Duodenal mucosa (tissue), 2 donors: ENCODE measurements at regions not wholly inside any gene's neighbourhood (a gene's known extent, or its start where the extent isn't known, plus 50 kb on each side); places are given as distances from the start of the nearest gene placed in this dataset.

ENCODE experiments used
- H3K27ac ChIP-seq: one replicate; pipeline ENCODE4 v1.7.0; 2013; ENCODE audit warnings: low read depth, low read length
- H3K27me3 ChIP-seq, 2 donors: one replicate each; pipeline ENCODE4 v1.7.0; 2013; ENCODE audit warnings: low read length in 2 of 2, control low read depth in 1 of 2; ENCODE audit not compliant: insufficient read depth in 2 of 2, control insufficient read depth in 1 of 2
- H3K36me3 ChIP-seq, 2 donors: one replicate each; pipeline ENCODE4 v1.7.0; 2013; ENCODE audit warnings: low read length in 2 of 2, control low read depth in 1 of 2; ENCODE audit not compliant: insufficient read depth in 2 of 2, control insufficient read depth in 1 of 2
- H3K4me1 ChIP-seq, 2 donors: one replicate each; pipeline ENCODE4 v1.7.0; 2013; ENCODE audit warnings: low read length in 2 of 2, control low read depth in 1 of 2; ENCODE audit not compliant: insufficient read depth in 2 of 2, control insufficient read depth in 1 of 2
- H3K4me3 ChIP-seq, 2 donors: one replicate each; pipeline ENCODE4 v1.7.0; 2013; ENCODE audit warnings: low read length in 2 of 2, low read depth in 1 of 2
- H3K9ac ChIP-seq, 2 donors: one replicate each; pipeline ENCODE4 v1.7.0; 2013; ENCODE audit warnings: low read length in 2 of 2, low read depth in 1 of 2
- H3K9me3 ChIP-seq, 2 donors: one replicate each; pipeline ENCODE4 v1.7.0; 2013; ENCODE audit warnings: low read length in 2 of 2, control low read depth in 1 of 2; ENCODE audit not compliant: control insufficient read depth in 1 of 2

DNA sequence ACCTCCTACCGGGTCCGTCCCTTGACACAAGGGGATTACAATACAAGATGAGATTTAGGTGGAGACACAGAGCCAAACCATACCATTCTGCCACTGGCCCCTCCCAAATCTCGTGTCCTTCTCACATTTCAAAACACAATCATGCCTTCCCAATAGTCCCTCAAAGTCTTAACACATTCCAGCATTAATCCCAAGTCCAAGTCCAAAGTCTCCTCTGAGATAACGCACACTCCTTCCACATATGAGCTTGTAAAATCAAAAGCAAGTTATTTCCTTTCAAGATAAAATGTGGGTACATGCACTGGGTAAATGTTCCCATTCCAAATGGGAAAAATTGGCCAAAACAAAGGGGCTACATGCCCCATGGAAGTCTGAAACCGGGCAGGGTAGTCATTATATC lies 463.9 kb upstream of the CDH9 start:
- H3K9me3 ChIP-seq: peaks cover 1 to 8% of the 10 kb centered on the region in 2 donors
- H3K27ac ChIP-seq: no peak overlapping the region
- no peaks in the 10 kb centered on the region for H3K36me3 ChIP-seq
- no peak overlapping the region for H3K4me3 ChIP-seq
- H3K9ac ChIP-seq: no peak overlapping the region
- no peaks in the 10 kb centered on the region for H3K4me1 ChIP-seq
- no peaks in the 10 kb centered on the region for H3K27me3 ChIP-seq

DNA sequence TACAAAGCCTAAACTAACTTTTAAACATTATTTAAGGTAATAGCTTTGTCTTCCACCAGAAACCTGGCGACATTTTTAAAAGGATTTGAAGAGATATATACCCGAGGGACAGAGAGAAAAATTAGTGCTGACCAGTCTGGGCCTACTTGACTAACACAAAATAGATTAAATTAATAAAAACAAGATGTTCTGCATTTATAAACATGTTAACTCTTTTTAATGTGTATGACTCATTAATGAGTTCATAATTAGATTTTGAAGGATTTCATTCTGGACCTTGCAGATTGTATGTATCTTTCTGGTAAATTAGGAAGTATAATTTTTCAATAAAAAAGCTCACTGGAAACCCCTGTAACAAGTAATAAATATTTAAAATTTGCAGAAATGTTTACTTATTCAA lies 459.1 kb upstream of the CDH9 start:
- Histone ChIP-seq H3K36me3 (no peaks in the 10 kb centered on the region), H3K9ac (no peak overlapping the region), H3K9me3 (peaks cover 0 to 13% of the 10 kb centered on the region in 2 donors), H3K27me3 (no peaks in the 10 kb centered on the region), H3K27ac (no peak overlapping the region), H3K4me1 (no peaks in the 10 kb centered on the region), H3K4me3 (no peak overlapping the region)

DNA sequence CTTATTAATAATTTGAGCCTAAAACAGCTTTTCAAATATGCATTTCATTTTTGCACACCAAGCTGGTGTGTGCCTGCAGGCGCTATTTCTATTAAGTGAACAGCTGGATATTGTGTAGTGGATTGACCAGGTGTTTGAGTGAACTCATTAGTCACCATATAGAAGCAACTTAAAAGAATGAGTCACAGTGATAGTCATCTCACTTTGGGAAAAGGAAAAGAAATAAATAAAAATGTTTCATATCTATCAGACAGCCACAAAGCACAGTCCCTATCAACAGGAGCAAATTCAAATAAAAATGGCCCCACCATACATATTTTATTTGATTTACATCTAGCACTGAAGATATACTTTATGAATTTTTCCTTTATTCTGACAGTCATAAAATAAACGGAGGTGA lies 456.5 kb upstream of the CDH9 start:
- Histone ChIP-seq H3K36me3 (no peaks in the 10 kb centered on the region), H3K9me3 (peaks cover 0 to 16% of the 10 kb centered on the region in 2 donors), H3K4me3 (no peak overlapping the region), H3K27ac (no peak overlapping the region), H3K4me1 (no peaks in the 10 kb centered on the region), H3K27me3 (no peaks in the 10 kb centered on the region), H3K9ac (no peak overlapping the region)

DNA sequence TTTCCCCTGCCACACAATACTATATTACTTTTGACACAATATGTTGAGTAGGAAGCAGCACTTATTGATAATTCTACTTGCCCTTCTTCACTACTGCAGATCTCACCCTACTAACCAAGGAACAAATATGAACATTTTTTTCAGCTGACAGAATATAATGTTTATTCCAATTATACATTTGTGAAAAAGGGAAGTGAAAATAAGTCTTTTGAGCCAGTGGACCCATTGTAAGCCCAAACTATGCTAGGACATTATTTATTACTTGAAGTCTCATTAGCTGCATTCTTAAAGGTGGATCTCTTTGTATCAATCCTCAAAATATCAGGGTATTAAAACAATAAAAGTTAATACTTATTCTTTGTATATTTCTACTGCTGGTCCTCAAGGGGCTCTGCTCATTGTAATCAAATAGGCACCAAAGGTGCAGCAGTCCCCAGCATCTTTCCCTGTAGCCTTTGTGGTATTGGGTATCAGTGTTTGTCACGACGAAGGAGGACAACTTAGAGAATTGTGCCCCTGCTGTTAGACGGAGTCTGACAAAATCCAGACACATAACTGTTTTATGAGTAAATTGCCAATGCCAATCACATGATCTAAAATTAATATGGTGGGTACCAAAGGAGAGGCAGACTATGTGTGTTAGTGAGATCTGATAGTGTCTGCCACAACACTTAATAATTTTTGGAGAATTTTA lies 453.5 kb upstream of the CDH9 start:
- no peak overlapping the region for H3K9ac ChIP-seq
- H3K27ac ChIP-seq: no peak overlapping the region
- no peaks in the 10 kb centered on the region for H3K36me3 ChIP-seq
- H3K4me3 ChIP-seq: no peak overlapping the region
- H3K4me1 ChIP-seq: no peaks in the 10 kb centered on the region
- H3K27me3 ChIP-seq: no peaks in the 10 kb centered on the region
- peaks cover 0 to 12% of the 10 kb centered on the region in 2 donors for H3K9me3 ChIP-seq

DNA sequence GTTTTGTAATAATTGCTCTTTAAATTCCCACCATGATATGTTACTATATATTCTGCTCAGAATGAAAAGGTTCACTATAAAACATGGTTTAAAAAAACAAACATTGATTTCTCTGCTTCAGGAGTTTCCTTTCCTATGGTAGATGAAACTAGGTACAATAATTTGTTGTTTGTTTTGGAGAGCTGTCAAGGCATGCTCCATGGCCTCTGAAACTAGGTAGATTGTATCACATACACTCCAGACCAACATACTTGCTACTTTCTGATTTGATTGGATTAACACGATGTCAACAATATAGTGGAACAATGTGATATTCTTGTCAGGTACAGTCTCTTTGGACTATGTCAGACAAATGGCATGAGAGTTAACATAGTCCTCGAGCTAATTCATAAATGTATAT lies 452.7 kb upstream of the CDH9 start:
- Histone ChIP-seq H3K4me1 (no peaks in the 10 kb centered on the region), H3K4me3 (no peak overlapping the region), H3K9ac (no peak overlapping the region), H3K27me3 (no peaks in the 10 kb centered on the region), H3K36me3 (no peaks in the 10 kb centered on the region), H3K27ac (no peak overlapping the region), H3K9me3 (peaks cover 0 to 20% of the 10 kb centered on the region in 2 donors)

DNA sequence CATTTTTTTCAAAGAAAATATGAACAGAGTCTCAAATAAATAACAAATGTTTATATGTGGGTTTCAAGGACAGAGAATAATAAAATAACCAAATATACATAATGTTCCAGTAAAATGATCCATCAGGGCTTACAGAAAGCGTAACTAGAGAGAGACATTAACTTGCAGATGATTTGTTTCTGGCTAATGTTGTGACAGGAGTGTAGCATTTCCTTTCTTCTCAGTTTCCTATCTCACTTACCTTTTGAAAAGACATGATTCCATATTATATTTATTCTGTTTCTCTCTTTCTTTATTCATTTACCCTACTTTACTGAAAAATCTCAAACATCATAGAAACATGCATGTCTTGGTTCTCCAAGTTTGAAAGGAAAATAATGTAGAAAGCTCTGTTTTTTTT lies 451.3 kb upstream of the CDH9 start:
- no peak overlapping the region for H3K27ac ChIP-seq
- no peaks in the 10 kb centered on the region for H3K36me3 ChIP-seq
- H3K4me3 ChIP-seq: no peak overlapping the region
- H3K4me1 ChIP-seq: no peaks in the 10 kb centered on the region
- peaks cover 0 to 13% of the 10 kb centered on the region in 2 donors for H3K9me3 ChIP-seq
- H3K27me3 ChIP-seq: no peaks in the 10 kb centered on the region
- H3K9ac ChIP-seq: no peak overlapping the region

DNA sequence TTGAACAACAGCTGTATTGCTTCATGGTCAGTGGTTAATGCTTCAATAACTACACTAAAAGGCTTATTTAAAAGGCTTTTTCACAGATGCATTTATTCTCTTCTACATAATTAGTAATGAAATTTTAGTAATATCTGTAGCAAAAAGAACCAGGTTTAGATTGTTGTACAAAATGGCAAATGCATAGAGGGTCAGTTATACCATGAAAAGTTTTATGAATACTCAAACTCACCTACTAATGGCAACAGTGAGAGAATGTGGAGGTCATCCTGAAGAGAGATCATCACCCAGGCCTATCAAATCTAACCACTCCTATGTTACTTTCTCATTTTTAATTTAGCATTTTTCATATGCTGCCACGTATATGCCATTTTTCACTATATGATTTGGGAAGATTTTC lies 444.3 kb upstream of the CDH9 start:
- Histone ChIP-seq H3K36me3 (no peaks in the 10 kb centered on the region), H3K4me3 (no peak overlapping the region), H3K4me1 (no peaks in the 10 kb centered on the region), H3K9me3 (peaks cover 4 to 16% of the 10 kb centered on the region in 2 donors), H3K9ac (no peak overlapping the region), H3K27me3 (no peaks in the 10 kb centered on the region), H3K27ac (no peak overlapping the region)

DNA sequence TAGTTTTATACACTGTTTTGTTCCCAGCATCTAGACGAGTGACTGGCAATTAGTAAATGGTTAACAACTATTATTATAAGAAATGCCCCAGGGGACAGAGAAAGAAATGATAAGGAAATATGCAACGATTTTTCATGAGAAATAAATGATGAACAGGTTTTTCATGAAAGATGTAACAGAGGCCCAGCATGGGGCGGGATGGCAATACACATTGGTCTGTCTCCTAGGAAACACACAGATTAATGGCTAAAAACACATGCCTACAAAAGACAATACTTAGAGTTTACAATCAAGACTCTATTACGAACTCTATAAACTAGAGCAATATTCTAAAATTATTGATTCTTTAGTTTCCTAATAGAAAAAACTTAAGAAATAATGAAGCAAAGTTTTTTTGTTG lies 441.5 kb upstream of the CDH9 start:
- Histone ChIP-seq H3K27me3 (no peaks in the 10 kb centered on the region), H3K4me3 (no peak overlapping the region), H3K36me3 (no peaks in the 10 kb centered on the region), H3K9me3 (peaks cover 12 to 27% of the 10 kb centered on the region in 2 donors), H3K4me1 (no peaks in the 10 kb centered on the region), H3K27ac (no peak overlapping the region), H3K9ac (no peak overlapping the region)

DNA sequence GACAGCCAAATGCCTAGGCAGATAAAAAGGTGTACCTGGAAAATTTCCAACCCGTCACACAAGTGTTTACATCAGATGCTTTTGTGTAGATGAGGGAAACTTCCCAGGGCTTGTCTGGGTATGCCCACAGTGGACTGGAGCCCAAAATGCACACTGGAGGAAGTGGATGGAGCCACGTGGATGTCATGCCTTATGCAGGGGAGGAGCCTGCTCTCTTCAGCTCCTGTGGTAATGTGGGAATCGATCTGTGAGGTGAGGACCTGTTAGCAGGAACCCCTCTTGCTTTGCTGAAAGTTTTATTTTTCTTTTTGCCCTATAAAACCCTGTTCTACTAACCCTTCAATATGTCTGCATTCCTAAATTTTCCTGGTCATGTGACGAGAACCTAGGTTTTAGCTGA lies 439.2 kb upstream of the CDH9 start:
- Histone ChIP-seq H3K4me1 (no peaks in the 10 kb centered on the region), H3K27ac (no peak overlapping the region), H3K9ac (no peak overlapping the region), H3K27me3 (no peaks in the 10 kb centered on the region), H3K4me3 (no peak overlapping the region), H3K36me3 (no peaks in the 10 kb centered on the region), H3K9me3 (peaks cover 12 to 21% of the 10 kb centered on the region in 2 donors)

DNA sequence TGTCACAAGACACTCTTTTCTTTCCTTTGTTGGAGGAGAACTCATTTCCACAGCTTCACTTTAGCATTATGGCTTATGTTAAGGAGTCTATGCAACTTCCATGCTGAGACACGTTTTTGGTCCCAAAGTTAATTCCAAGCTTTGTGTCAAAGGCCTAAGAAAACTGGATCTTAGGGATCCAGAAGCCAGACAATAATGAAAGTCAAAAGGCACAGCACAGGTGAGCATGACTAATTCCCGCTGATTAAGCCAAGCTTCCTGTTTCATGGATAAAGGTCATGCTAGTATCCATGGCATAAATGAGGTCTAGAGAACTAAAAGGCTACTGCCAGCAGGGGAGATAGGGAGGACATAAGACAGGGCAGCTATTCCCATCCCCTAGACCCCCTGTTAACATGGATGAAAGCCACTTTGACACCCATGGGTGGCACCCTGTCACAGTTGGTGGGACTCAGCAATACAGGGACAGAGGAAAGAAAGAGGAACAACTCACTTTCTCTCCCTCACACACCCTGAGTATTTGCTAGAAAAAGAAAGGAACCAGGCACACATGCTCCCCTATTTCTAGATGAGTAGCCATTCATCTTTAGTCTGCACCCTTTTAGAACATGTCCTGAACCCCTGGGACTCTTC lies 438.1 kb upstream of the CDH9 start:
- H3K9me3 ChIP-seq: peaks cover 12 to 21% of the 10 kb centered on the region in 2 donors
- no peaks in the 10 kb centered on the region for H3K27me3 ChIP-seq
- H3K4me3 ChIP-seq: no peak overlapping the region
- no peak overlapping the region for H3K9ac ChIP-seq
- H3K27ac ChIP-seq: no peak overlapping the region
- no peaks in the 10 kb centered on the region for H3K36me3 ChIP-seq
- no peaks in the 10 kb centered on the region for H3K4me1 ChIP-seq
